NB4 (cell line): ENCODE measurements at regions not wholly inside any gene's neighbourhood (a gene's known extent, or its start where the extent isn't known, plus 50 kb on each side); places are given as distances from the start of the nearest gene placed in this dataset.

Experiments used
- DNase-seq: peaks from one replicate; pipeline ENCODE4 v3.0.0; 2010; ENCODE audit warnings: low read depth
- H3K4me3 ChIP-seq: one replicate; pipeline ENCODE4 v1.5.1; 2011; ENCODE audit warnings: mild to moderate bottlenecking, low read depth, low read length, moderate library complexity
- CTCF ChIP-seq: IDR thresholded peaks from one replicate; pipeline ENCODE4 v1.5.1; 2012; ENCODE audit warnings: low read depth, low read length
- MAX ChIP-seq: IDR thresholded peaks from 2 replicates; pipeline ENCODE4 v1.6.1; 2011; ENCODE audit warnings: low read depth, low read length
- MYC ChIP-seq: IDR thresholded peaks from 2 replicates; pipeline ENCODE4 v1.6.1; 2011; ENCODE audit warnings: low read depth, low read length
- POLR2A ChIP-seq: IDR thresholded peaks from 2 replicates; pipeline ENCODE4 v1.6.1; 2011; ENCODE audit warnings: mild to moderate bottlenecking; ENCODE audit not compliant: insufficient read length; ENCODE audit errors: extremely low read depth

GRCh38 chr12:30041096-30041495 is 257.4 kb upstream of the TMTC1 start:
- DNase-seq, result no peak
- H3K4me3 ChIP-seq, result no peak overlapping the region

DNA sequence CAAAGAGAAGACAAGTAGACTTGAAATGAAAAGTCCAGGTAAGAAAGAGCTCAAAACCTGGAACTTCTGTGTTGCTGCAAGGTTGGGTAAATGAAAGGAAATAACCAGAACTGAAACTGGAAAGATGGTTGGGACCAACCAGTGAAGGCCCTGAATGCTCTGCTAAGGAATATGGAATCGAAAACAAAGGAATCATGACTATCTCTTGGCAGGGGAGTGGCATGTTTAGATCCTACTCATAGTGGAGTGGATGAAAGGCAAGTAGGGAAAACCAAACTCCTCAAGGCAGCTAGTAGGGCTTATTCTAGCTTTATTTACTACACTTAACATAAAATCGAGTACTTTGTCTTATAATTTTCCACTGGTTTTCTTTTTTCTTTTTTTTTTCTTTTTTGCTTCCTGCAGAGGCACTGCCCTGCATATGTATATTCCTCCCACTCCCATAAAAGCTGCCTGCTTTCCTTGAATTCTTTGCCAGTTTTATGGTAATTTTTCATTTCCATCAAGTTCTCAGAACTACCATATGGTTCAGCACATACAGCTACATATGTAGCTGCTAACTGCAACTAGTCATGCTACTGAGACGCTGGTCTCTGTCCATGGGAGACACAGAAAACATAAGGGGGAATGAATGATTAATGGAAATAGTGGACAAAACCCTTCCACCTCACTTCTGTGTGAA is 247.1 kb upstream of the TMTC1 start:
- TF ChIP-seq MYC (no peak), CTCF (no peak), POLR2A (no peak), MAX (no peak)
- DNase-seq, result no peak
- H3K4me3 ChIP-seq, result no peak overlapping the region

More at GRCh38 chr12:30041096-30041495, 257.4 kb upstream of the TMTC1 start:
- TF ChIP-seq MAX, result no peak
- no peak for TF ChIP-seq MYC
- no peak for TF ChIP-seq CTCF
- TF ChIP-seq POLR2A, result no peak

DNA sequence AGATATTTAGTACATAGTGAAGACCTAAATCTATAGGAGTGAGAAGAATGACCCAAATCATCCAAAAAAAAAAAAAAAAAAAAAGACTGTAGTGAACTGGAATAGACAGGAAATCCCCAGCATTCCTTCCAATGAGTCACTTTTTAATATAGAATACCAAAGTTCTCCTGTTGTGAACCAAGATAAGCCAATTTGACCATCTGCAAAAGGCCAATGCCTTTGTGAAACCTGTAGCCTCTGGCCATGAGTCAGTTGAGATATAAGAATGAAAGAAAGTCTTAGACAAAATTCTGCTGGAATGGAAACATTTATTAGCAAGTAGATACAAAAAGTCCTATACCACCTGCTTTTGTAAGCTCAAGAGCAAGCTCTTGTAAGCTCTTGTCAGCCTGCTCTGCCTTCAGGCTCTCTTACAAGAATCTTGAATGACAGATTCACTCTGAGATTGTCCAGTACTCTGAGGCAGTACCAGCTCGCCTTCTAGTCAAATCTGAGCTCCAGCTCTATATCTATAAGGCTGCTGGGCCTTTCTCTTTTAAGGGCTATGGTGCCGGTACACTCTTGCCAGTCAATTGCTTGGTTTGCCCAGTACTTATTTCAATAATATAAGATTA is 243.0 kb upstream of the TMTC1 start:
- no peak for TF ChIP-seq POLR2A
- TF ChIP-seq MAX, result no peak
- TF ChIP-seq CTCF, result no peak
- TF ChIP-seq MYC, result no peak
- no peak overlapping the region for H3K4me3 ChIP-seq
- no peak for DNase-seq

DNA sequence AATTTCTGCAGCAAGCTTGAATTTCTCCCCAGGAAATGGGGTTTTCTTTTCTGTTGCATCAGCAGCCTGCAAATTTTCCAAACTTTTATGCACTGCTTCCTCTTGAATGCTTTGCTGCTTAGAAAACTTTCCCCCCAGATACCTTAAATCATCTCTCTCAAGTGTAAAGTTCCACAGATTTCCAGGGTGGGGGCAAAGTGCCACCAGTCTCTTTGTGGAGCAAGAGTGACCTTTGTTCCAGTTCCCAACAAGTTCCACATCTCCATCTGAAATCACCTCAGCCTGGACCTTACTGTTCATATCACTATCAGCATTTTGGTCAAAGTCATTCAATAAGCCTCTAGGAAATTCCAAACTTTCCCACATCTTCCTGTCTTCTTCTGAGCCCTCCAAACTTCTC is 241.6 kb upstream of the TMTC1 start:
- H3K4me3 ChIP-seq, result no peak overlapping the region
- no peak for TF ChIP-seq CTCF
- TF ChIP-seq POLR2A, result no peak
- no peak for TF ChIP-seq MAX
- no peak for TF ChIP-seq MYC
- DNase-seq, result no peak

DNA sequence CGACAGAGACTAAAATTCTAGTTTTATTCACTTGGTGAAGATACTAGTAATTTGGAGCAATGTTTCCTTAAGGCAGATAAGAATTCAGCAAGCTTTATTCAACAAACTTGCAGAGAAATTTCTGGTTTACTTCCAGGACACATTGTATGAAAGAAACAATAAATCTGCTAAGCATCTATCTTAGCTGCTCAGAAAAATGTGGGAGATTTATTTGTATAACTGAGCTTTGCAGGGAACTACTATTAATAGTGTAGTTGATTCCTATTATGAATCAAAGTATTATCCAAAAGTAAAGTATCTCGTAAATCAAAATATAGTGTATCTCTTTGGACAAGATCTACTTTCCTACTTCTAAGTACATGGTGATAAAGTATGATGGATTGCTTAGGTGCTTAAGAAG is 239.4 kb upstream of the TMTC1 start:
- DNase-seq, result no peak
- TF ChIP-seq CTCF (no peak), MYC (no peak), MAX (no peak), POLR2A (no peak)
- H3K4me3 ChIP-seq, result no peak overlapping the region
